ENCODE measurements at regions not wholly inside any gene's neighbourhood (a gene's known extent, or its start where the extent isn't known, plus 50 kb on each side); places are given as distances from the start of the nearest gene placed in this dataset.

- DNase-seq (ENCODE audit: low read depth in 2 of 2): no peak
Measured at GRCh38 chr21:19236209-19236608, 832.6 kb upstream of the TMPRSS15 start.

GRCh38 chr21:19237608-19238007 is 834.0 kb upstream of the TMPRSS15 start:
- DNase-seq (ENCODE audit: low read depth in 2 of 2): no peak

GRCh38 chr21:19239696-19240095 is 836.1 kb upstream of the TMPRSS15 start:
- DNase-seq (ENCODE audit: low read depth in 2 of 2): no peak

GRCh38 chr21:19244502-19245187 is 841.1 kb upstream of the TMPRSS15 start:
- DNase-seq (ENCODE audit: low read depth in 2 of 2): no peak

GRCh38 chr21:19245188-19245580 is 841.6 kb upstream of the TMPRSS15 start:
- DNase-seq (ENCODE audit: low read depth in 2 of 2): no peak

GRCh38 chr21:19246018-19246417 is 842.4 kb upstream of the TMPRSS15 start:
- no peak for DNase-seq (ENCODE audit: low read depth in 2 of 2)

GRCh38 chr21:19256934-19257660 is 853.5 kb upstream of the TMPRSS15 start:
- DNase-seq (ENCODE audit: low read depth in 2 of 2): no peak

- no peak for DNase-seq (ENCODE audit: low read depth in 2 of 2)
Measured at GRCh38 chr21:19261731-19262376, 858.3 kb upstream of the TMPRSS15 start.

GRCh38 chr21:19266636-19267035 is 863.1 kb upstream of the TMPRSS15 start:
- DNase-seq (ENCODE audit: low read depth in 2 of 2): no peak

- DNase-seq (ENCODE audit: low read depth in 2 of 2): no peak
Measured at GRCh38 chr21:19268686-19269085, 865.1 kb upstream of the TMPRSS15 start.

- DNase-seq (ENCODE audit: low read depth in 2 of 2): no peak
Measured at GRCh38 chr21:19275065-19275464, 871.5 kb upstream of the TMPRSS15 start.

- DNase-seq (ENCODE audit: low read depth in 2 of 2): no peak
Measured at GRCh38 chr21:19276665-19277064, 873.1 kb upstream of the TMPRSS15 start.

- no peak for DNase-seq (ENCODE audit: low read depth in 2 of 2)
Measured at GRCh38 chr21:19286876-19287275, 883.3 kb upstream of the TMPRSS15 start.

- no peak for DNase-seq (ENCODE audit: low read depth in 2 of 2)
Measured at GRCh38 chr21:19290328-19290727, 886.7 kb upstream of the TMPRSS15 start.

GRCh38 chr21:19320291-19320690 is 916.7 kb upstream of the TMPRSS15 start:
- no peak for DNase-seq (ENCODE audit: low read depth in 2 of 2)

GRCh38 chr21:19321688-19322087 is 918.1 kb upstream of the TMPRSS15 start:
- DNase-seq (ENCODE audit: low read depth in 2 of 2): no peak

GRCh38 chr21:19322360-19322759 is 918.8 kb upstream of the TMPRSS15 start:
- no peak for DNase-seq (ENCODE audit: low read depth in 2 of 2)

GRCh38 chr21:19326531-19327319 is 923.1 kb upstream of the TMPRSS15 start:
- DNase-seq (ENCODE audit: low read depth in 2 of 2): no peak

- DNase-seq (ENCODE audit: low read depth in 2 of 2): no peak
Measured at GRCh38 chr21:19328954-19329353, 925.4 kb upstream of the TMPRSS15 start.

- DNase-seq (ENCODE audit: low read depth in 2 of 2): no peak
Measured at GRCh38 chr21:19340303-19340702, 936.7 kb upstream of the TMPRSS15 start.

- no peak for DNase-seq (ENCODE audit: low read depth in 2 of 2)
Measured at GRCh38 chr21:19340954-19341353, 937.4 kb upstream of the TMPRSS15 start.

GRCh38 chr21:19343711-19344110 is 940.1 kb upstream of the TMPRSS15 start:
- DNase-seq (ENCODE audit: low read depth in 2 of 2): no peak
